GM21367 (cell line): ENCODE measurements at regions not wholly inside any gene's neighbourhood (a gene's known extent, or its start where the extent isn't known, plus 50 kb on each side); places are given as distances from the start of the nearest gene placed in this dataset.

Source experiments
- ATAC-seq: cut with Tn5 transposase; IDR thresholded peaks from one replicate; pipeline ENCODE4 v1.9.1; 2021; ENCODE audit not compliant: unreplicated experiment

DNA sequence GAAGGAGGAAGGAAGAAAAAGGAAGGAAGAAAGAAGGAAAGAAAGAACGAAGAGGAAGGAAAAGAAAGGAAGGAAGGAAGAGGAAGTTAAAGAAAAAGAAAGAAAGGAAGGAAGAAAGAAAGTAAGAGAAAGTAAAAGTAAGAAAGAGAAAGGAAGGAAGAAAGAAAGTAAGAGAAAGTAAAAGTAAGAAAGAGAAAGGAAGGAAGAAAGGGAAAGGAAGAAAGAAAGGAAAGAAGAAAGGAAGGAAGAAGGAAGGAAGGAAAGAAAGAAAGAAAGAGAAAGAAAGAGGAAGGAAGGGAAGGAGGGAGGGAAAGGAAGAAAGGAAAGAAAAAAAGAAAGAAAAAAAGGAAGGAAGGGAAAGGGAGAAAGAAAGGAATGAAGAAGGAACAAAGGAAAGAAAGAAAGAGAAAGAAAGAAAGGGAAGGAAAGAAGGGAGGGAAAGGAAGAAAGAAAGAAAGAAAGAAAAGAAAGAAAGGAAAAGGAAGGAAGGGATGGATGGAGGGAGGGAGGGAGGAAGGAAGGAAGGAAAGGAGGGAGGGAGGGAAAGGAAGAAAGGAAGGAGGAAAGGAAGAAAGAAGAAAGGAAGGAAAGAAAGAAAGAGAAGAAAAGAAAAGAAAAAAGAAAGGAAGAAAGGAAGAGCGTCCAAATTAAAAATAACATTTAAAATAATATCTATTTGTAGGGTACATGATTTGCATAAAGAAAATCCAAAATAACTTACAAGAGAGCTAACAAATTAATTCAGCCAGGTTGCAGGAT is 827.9 kb downstream of the TSN start:
- ATAC-seq, result no peak

DNA sequence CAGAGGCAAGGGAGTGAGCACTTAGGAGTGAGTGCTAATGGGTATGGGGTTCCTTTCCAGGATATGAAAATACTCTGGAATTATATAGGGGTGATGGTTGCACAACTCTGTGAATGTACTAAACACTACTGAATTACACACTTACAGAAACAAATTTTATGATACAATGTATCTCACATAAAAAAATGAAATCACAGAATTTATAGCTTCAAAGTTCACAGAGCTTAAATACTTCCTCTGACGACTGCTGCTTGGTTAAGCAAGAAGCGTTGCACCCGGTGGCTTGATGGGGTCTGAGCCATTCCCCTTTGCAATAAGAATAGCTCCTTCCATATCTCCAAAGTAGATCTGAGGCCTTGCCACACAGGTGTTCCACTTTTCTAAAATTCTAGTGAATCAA is 835.1 kb downstream of the TSN start:
- ATAC-seq, result no peak

DNA sequence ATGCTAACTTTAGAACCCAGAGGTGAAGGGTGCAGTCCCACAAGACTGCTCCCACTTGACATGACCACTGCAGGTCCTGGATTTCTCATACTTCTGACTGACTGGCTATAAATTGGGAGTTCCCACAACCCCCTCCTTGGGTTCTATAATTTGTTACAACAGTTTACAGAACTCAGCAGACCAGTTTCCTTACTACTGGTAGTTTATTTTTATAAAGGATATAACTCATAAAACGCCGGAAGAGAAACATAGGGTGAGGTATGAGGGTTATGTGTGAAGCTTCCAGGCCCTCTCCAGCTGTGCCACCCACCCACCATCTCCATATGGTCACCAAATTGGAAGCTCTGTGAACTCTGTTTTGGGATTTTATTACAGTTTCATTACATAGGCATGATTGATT is 839.6 kb downstream of the TSN start:
- ATAC-seq, result no peak

DNA sequence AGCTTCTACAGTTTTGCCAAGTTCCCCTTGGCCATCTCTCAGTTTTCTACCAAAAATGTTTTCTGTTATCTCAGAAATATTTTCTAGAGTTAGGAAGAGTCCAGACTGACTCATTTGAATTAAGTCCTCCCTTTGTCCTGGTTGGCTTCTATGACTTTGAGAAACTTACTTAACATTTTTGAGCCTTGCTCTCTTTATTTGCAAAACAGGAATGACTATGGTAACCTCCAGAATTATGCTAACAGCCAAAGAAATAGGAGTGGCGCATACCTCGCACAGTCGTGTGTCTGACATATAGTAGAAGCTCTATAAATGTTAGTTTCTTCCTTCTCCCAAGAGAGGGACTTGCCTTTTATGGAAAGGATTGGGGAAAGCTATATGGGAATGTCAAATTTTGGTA is 841.1 kb downstream of the TSN start:
- ATAC-seq, result no peak

DNA sequence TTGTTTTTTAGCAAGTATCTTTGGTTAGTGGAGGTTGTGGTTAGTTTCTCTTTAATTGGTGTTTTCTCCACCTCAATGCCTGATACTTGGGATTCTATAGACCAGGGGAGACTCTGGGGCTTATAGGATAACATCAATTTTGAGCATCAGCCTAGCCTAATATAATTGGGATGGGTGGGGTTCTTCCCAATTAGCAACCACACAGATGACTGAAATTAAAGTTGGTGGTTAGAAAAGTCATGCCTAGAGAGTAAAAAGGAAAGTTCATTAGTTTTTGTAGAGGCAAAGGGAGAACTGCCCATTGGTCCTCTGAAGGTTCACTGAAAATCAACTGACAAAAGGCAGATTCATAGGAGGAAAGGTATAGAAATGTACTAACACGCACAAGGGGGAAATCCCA is 843.3 kb downstream of the TSN start:
- no peak for ATAC-seq

DNA sequence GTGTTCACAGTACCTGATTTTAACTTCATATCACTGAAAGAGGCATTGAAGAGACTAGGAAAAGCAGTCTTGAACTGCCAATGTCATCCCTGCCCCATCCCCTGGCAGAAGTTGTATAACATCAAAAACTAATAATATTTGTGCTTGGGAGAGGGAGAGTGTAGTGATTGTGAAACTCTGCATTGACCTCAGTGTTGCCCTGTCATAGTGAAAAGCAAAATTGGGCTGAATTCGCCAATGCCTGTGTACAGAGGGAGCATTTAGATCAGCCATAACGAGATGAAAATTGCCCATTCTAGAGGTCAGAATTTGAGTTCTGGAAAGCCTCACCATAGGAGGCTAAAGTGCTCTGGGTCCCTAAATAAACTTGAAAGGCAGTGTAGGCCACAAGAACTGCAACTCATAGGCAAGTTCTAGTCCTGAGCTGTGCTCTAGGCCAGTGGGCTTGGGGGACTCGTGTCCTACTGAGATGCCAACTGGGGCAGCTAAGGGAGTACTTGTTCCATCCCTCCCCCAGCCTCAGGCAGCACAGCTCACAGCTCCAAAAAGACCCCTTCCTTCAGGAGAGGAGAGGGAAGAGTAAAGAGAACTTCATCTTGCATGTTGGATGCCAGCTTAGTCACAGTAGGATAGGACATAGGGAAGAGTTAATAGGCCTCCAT is 855.6 kb downstream of the TSN start:
- ATAC-seq, result no peak

DNA sequence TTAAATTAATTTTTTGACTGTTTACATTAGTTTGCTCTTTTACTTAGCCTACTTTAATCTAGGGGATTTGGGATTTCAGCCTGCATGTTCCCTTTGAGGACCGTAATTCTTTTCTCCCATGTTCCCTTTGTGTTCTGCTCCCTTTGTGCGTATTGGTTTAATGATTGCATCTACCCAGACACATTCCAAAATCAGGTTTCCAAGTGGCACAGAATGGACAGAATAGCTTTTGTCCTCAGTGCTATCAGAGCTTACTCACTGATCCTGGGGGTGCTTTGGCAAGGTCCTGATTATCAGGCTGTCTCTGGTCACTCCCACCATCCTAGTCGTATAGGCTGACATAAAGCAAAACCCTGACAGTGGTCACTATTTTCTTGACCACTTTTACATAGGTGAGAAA is 867.5 kb downstream of the TSN start:
- ATAC-seq, result no peak

DNA sequence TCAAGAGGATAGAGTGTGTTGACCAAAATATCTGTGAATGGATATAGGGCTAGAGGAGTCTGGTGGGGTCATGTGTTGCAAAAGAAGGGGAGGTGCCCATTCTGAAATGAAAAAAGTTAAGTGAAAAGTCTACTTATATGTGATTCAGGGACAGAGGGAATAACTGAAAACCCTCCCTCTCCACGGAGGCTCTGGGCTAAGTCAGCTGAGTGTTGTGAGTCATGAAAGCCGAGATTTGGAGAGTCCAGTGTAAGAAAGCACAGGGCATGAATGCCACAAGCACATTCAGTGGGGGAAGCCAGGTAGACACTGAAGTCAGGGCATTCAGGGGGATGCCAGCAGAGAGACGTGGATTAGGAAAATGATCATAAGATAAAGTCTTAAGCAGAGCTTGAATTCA is 871.9 kb downstream of the TSN start:
- ATAC-seq, result no peak

DNA sequence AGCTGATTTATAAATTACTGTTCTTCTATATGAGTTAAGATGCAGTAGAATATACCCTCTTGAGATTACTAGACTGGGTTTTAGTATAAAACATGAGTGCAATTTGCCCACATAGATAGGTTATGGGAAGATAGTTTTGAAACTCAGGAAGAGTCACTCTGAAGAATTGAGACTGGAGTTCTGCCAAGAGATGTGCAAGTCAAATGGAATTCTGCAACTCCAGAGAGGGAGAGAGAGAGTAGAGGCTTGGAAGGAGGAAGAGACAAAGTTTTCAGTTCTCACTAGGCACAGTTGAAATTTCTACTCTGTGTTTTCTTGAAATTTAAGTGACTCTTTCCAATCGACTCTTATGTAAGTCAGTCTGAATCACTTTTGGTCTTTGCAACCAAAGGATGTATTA is 878.8 kb downstream of the TSN start:
- ATAC-seq, result no peak

DNA sequence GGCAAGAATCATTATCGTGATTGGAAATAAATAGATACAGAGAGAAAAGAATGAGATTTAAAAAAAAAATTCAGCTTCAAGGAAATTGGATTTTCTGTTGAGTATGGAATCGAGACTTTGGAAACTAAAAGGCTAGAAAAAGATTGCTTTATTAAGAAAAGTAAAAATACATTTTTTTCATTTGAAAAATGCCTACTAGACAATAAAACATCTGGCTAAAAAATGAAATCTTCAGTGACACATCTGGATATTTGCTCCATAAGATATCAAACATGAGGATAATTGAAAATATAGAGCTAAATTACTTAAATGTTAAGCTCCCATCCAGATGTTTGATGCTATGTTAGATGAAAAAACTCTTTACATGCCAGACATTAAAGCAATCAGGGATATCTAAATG is 879.5 kb downstream of the TSN start:
- no peak for ATAC-seq

DNA sequence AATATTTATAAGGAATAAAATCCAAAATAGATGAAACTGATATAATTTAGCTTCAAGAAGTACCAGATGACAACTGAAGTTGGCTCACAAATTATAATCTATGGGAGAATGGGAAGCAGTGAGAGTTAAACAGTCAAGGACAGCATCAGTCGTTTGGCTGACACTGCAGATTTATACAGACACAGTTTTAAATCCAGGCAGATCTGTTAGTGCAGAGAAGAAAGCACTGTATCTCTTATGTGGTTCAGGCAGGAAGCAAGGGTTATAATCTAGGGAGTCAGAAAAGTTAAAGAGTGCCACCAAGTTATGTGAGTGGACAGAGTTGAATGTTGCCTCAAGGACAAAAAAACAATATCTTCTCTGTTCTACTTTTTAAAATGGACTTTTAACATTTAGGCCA is 880.2 kb downstream of the TSN start:
- ATAC-seq, result no peak

DNA sequence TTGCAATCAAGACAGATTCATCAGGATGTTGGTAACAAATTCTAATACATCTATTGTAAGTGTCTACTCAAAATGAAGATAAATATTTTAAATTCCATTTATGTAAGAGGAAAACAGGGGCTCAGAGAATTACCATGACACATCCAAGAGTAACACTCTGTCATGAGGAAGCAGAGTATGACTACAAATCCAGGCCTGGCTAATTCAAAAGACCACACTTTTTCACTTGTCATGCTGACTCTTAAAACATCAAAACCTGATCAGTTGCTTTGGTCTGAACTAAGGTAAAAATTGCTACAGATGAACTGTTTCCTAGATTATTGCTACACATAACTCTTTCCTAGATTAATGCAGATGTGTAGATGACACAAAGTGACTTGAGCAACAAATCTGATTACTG is 880.6 kb downstream of the TSN start:
- ATAC-seq, result no peak

DNA sequence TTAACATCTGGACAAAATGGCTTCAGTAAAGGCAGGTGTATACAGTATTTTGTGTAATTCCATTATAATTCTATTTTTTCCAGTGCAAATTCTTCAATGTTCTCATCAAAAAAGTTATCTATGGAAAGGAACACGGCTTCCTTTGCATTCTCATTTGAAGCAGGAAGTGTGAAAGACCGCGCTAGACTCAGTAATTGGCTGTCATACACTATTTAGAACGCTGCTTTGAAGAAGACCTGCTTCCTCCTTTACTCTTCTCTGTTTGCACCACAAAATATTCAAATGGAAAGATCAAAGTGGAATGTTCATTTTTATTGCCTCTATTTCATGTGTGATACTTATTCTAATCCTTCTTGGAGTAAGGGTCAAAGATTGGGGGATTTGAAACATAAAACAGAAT is 883.7 kb downstream of the TSN start:
- ATAC-seq, result no peak

DNA sequence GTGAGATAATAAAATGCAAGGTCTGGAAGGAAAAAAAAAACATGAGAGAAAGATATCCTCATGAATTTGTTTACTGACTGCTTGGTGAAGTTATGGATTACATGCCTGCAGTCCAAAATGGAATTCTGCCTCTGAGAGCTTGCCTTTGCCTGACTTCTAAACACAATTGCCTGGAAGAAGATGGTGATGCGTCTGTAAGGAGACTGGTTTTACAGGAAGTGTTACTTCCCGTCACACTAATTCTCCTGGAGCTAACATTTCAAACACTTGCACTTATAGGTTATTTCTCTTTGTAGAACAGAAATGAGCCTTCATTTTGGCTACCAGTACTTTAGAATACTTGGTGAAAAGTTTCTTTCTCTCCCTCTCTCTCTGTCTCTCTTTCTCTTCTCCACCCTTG is 884.3 kb downstream of the TSN start:
- no peak for ATAC-seq

DNA sequence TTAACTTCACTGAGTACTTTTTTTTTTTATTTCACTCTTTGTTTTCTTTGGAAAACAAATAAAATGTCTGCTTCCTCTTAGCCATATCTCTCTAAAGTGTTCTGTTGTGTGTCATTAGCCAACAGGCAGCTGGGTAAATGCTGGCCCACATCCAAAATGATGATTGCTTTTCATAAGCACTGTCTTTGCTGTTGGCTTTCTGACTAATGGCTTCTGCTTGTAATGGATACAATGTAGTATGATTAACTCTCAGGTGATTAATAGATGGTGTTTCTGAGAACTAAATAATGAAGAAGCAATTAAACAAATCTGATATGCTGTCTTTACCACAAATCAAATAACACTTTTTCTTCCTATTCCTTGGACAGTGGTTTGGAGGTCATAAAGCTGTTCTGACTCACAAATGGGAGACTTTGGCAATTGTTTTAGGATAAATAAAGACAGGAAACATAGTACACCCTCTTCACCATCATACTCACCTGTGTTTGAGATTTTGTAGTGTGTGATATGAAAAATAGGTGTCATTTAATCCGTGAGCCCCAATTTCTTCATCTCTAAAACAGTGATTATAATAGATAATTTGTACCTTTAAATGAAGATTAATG is 888.4 kb downstream of the TSN start:
- no peak for ATAC-seq

DNA sequence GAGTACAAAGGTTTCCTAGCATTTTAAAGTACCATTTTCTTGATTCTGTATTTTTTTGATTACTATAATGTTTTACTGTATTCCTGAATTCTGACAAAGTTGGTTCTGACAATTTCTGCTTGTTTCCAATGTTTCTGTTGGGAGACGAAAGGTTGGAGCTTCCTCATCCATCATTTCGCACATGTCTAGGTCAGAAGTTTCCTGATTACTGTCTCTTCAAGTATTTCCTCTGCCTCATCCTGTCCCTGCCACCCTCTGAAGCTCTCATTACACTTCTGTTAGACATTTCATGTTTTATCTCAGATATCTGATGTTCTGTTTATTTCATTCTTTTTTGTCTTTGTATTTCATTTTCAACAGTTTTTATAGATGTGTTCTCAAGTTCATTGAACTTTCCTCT is 895.8 kb downstream of the TSN start:
- no peak for ATAC-seq

DNA sequence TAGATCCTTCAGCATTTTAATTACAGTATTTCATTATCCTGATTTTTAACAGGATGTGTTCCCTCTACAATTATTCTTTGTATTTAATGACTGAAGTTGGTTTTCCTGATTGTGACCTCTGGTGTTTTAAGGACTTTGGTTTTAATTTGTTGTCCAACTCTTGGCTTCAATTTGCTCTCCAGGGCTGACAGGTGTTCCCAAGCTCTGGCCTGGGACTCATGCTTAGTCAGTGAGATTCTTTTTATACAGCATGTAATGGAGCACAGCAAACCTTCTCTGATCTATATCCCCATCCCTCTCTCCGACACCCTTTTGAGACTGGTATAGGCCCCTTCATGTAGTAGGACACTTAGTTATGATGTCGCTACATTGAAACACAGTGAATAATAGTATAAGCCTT is 896.3 kb downstream of the TSN start:
- ATAC-seq, result no peak

DNA sequence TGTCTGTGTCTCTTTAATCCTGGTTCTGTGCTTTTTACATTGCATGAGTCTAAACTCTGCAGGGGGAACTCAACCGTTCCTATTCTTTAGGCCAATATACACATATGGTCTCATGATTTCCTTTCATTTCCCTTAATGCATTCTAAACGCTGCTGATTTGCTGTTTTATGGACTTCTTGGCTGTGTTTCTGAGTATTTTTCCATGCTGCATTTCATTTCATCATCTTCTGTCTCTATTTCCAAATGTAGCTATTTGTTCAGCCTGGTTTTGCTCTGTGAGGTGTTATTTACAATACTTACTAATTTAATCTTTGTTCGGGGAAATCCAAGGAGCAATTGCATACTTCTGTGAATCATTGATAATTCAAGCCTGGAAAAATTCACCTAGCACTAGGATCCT is 897.2 kb downstream of the TSN start:
- ATAC-seq, result no peak

DNA sequence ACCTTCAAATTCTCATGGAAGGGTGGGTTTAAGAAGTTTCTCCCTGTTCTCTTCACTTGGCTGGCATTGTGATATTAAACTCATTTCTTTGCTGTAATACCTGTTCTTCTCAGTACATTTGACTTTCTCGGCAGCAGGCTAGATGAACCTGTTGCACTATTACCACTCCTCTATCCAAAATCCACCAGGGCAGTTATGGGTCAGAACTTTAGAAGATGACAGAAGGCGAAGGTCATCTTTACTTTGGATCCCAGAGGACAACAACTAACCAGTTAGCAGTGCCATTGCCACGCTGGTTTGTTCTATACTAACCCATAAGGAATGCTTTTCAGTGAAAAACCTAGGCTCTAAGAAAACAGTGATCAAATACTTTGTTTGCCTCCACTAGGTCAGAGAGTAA is 901.0 kb downstream of the TSN start:
- ATAC-seq, result no peak

DNA sequence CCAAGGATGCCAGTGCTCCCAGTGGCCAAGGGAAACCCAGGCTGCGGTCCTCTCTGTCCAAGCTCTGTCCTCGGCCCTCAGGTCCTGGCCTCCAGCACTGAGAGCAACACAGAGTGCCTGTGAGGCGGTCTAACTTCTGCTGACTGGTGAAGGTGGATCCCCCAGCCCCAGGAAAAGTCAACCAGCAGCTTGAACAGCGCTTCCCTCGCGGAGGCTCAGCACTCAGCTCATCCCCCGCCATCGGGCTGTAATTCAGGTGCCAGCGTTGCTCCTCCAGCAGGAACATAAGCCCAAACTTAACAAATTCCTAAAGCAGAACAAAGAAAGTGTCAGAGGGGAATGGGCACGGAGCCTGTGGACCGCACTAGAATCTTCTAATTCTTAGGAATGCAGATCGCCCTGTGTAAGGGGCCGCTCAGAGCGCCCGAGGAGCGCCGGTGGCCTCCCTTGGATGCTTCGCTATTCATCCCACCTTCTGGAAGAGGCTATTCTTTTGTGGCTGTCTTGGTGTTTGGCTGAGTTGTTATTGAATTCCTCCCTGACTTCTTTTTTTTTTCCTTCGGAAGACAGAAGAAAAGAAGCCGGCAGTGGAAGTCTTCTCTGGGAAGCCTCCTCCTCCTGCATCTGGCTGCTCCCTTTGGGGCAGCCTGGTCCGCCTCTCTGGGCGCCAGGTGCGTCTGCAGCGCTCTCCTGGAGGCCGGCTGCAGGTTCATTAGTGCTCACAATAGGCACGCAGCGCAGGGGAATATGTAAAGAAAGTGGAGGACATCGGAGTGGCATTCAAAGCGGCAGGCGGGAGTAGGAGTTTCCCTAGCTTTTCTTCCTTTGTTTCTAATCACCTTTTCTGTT is 905.6 kb downstream of the TSN start:
- ATAC-seq, result no peak

DNA sequence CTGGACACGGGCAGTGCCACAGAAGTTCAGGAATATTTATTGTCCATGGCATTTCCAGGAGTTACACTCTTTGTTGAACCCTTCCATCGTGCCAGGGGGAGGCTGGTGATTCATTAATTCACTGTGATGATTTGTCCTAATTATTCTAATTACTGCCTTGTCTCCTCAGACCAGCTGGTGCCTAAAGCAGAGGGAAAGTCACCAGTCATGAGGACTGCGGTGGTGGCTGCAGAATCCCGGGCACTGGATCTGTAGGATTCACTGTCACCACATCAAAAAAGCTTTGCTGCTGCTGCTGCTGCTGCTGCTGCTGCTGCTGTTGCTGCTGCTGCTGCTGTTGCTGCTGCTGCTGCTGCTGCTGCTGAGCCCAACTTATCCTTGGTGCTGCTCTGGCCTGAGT is 908.2 kb downstream of the TSN start:
- ATAC-seq, result no peak

DNA sequence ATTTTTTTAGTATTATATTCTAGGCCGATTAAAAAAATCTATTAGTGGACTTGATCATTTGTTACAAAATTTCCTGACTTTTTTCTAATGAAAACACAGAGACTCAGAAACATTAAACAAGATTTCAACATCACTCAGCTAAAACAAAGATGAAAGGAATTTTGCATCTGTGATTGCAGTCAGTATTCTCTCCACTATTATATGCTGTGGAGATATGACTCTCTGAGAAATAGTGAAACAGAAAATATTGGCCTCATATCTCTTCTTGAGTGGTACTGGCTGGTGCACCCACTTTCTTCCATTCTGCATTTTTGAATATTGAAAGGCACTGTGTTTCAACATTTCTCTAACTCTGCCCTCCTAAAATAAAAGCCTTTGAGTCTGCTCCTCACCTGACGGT is 914.2 kb downstream of the TSN start:
- no peak for ATAC-seq
